ENCODE measurements at regions not wholly inside any gene's neighbourhood (a gene's known extent, or its start where the extent isn't known, plus 50 kb on each side); places are given as distances from the start of the nearest gene placed in this dataset.

GRCh38 chr13:40241125-40241798, 425.2 kb downstream of the FOXO1 start:
- TF ChIP-seq CTCF (IDR thresholded peaks at IDR 0.05; ENCODE audit: insufficient read depth, low read depth, low read length, missing control alignments): no peak
- DNase-seq (ENCODE audit: low read depth): no peak

GRCh38 chr13:40243047-40243446, 423.4 kb downstream of the FOXO1 start:
- H3K4me3 ChIP-seq (ENCODE audit: low read depth, low read length): no peak overlapping the region
- DNase-seq (ENCODE audit: low read depth): no peak
- no peak for TF ChIP-seq CTCF (IDR thresholded peaks at IDR 0.05; ENCODE audit: insufficient read depth, low read depth, low read length, missing control alignments)

More at GRCh38 chr13:40241125-40241798, 425.2 kb downstream of the FOXO1 start:
- no peak overlapping the region for H3K4me3 ChIP-seq (ENCODE audit: low read depth, low read length)

GRCh38 chr13:40243982-40244381, 422.5 kb downstream of the FOXO1 start:
- TF ChIP-seq CTCF (IDR thresholded peaks at IDR 0.05; ENCODE audit: insufficient read depth, low read depth, low read length, missing control alignments): no peak
- no peak overlapping the region for H3K4me3 ChIP-seq (ENCODE audit: low read depth, low read length)
- no peak for DNase-seq (ENCODE audit: low read depth)

GRCh38 chr13:40245567-40245966, 420.9 kb downstream of the FOXO1 start:
- DNase-seq (ENCODE audit: low read depth): no peak
- no peak overlapping the region for H3K4me3 ChIP-seq (ENCODE audit: low read depth, low read length)
- TF ChIP-seq CTCF (IDR thresholded peaks at IDR 0.05; ENCODE audit: insufficient read depth, low read depth, low read length, missing control alignments): no peak

GRCh38 chr13:40247845-40248244, 418.6 kb downstream of the FOXO1 start:
- no peak overlapping the region for H3K4me3 ChIP-seq (ENCODE audit: low read depth, low read length)
- TF ChIP-seq CTCF (IDR thresholded peaks at IDR 0.05; ENCODE audit: insufficient read depth, low read depth, low read length, missing control alignments): no peak
- no peak for DNase-seq (ENCODE audit: low read depth)

GRCh38 chr13:40251343-40252032, 415.0 kb downstream of the FOXO1 start:
- peak; percentile 62 for DNase-seq (ENCODE audit: low read depth)
- peak overlapping the region; percentile 16; the same call in 1 of the 2 replicates for H3K4me3 ChIP-seq (ENCODE audit: low read depth, low read length)
- TF ChIP-seq CTCF (IDR thresholded peaks at IDR 0.05; ENCODE audit: insufficient read depth, low read depth, low read length, missing control alignments): no peak
